Activated CD8-positive, alpha-beta memory T cell treated with anti-CD3 and anti-CD28 coated beads for 1 hour (primary cell): ENCODE measurements at regions not wholly inside any gene's neighbourhood (a gene's known extent, or its start where the extent isn't known, plus 50 kb on each side); places are given as distances from the start of the nearest gene placed in this dataset.
"Not testable (repeated sequence)": the region's sequence is repeated elsewhere in the genome, so short reads cannot be mapped to it uniquely, and the experiment has no call there.

Experiments used
- DNase-seq, 2 donors: peaks; one replicate each; pipeline ENCODE4 v3.0.0-alpha.2; 2020; ENCODE audit warnings: low read depth in 1 of 2; ENCODE audit errors: extremely low read depth in 1 of 2

GRCh38 chr13:24617256-24618010 is 62.8 kb upstream of the ATP12A start:
- no peak for DNase-seq

GRCh38 chr13:24618011-24618955 is 61.9 kb upstream of the ATP12A start:
- DNase-seq, result peak; percentile 27 to 35

GRCh38 chr13:24619282-24619681 is 60.9 kb upstream of the ATP12A start:
- no peak for DNase-seq

- not testable (repeated sequence) for DNase-seq
Measured at GRCh38 chr13:24622481-24623148, 57.6 kb upstream of the ATP12A start.

GRCh38 chr13:24623149-24623665 is 57.0 kb upstream of the ATP12A start:
- no peak for DNase-seq

DNA sequence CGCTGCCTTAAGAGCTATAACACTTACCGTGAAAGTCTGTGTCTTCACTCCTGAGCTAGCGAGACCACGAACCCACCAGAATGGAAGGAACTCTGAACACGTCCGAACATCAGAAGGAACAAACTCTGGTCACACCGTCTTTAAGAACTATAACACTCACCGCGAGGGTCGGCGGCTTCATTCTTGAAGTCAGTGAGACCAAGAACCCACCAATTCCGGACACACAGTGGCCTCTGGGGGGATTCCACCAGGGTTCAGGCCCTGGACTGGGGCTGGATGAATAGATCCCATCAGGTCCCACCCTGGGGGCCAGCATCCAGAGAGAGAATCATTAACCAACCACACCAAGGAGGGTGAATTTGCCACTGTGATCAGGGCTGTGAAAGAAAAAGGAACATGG is 55.8 kb upstream of the ATP12A start:
- DNase-seq, result no peak

DNA sequence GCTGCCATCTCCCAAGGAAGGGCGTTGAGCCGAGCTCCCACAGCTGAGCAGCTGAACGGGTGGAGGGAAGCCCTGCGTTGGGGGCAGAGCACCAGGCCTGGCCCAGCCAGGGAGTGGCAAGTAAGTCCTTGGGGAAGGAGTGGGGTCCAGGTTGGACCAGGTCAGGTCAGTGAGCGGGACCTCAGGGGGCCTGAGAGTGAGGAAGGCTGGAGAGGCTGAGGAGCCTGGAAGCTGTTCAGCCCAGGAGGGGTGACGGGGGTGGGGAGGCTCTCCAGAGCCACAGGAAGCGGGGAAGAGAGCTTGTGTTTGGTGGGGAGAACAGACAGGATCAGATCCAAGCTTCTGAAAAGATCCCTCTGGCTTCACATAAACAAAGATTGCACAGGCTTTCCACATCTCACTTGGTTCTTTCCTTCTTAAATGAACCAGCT is 55.4 kb upstream of the ATP12A start:
- DNase-seq, result no peak

DNA sequence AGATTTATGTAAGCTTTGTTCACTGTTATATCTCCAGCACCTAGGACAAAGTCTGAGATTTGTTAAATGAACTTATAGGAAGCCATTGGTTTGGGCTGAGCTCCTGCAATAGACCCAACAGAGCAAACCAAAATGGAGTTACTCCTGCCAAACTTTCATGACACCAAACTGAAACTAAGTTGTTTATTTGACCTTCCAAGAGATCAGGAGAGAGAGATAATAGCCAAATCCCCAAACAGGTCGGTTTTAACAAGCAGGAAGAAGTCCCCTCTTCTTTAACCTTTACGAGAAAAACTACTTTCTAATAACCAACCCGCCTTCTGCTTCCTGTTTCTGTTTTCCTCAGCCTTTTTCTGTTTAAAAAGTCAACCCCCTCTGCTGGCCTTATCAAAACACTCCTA is 54.9 kb upstream of the ATP12A start:
- DNase-seq, result no peak

GRCh38 chr13:24625870-24626849 is 54.0 kb upstream of the ATP12A start:
- no peak for DNase-seq

DNA sequence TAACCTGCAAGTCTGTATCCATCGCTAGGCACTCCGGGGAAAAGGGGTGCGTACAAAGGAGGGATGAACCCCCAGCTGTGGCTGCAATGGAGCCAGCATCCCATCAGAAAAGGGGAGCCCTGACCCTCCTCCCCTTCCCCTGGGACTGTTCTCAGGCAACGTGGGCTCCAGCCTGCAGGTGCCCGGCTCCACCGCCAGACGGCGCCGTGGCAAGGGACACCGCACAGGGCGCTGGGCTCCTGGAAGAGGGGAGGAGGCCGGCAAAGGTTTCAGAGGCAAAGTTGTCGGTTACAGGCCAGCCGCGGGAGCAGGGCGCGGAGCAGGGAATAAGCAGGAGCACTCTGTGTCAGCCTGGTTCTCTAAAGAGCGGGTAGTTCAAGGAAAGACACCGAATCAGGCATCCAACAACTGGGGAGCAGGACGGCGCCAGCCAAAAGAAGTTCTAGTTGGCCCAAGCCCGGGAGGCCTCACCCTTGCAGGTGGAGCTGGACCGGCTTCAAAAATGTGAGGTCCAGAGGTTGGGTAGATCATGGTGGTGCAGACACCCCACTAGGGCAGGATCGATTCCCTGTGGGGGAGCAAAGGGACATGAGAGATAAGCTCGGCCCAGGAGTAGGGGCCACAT is 53.0 kb upstream of the ATP12A start:
- no peak for DNase-seq

GRCh38 chr13:24627946-24628345 is 52.3 kb upstream of the ATP12A start:
- DNase-seq, result no peak

- DNase-seq, result no peak
Measured at GRCh38 chr13:24629320-24629719, 50.9 kb upstream of the ATP12A start.

DNA sequence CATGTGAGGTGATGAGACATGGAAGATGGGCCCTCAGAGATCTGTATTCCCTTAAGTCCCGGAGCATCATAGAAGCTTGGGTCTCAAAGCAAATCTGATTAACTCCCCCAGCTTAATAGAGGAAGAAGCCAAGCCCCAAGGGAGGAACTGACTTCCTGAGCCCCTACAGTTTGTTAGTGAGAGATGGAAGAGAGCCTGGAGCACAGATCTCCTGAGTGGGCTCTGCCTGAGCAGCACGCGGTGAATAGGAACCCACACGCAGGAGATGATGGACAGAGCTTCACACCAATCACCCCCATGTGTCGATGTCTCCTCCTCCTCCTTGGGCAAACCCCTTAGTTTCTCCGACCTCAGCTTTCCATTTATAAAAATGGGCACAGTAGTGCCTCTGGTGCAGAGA is 50.1 kb upstream of the ATP12A start:
- DNase-seq, result no peak
